Retinal pigment epithelial cell (primary cell): ENCODE measurements at regions not wholly inside any gene's neighbourhood (a gene's known extent, or its start where the extent isn't known, plus 50 kb on each side); places are given as distances from the start of the nearest gene placed in this dataset.

Experiments
- DNase-seq: peaks from one replicate; pipeline ENCODE4 v3.0.0-alpha.2; 2010; ENCODE audit warnings: low read depth
- H3K4me3 ChIP-seq: 2 replicates; pipeline ENCODE4 v1.5.1; 2011; ENCODE audit warnings: mild to moderate bottlenecking, low read length, control low read depth, moderate library complexity
- TF ChIP-seq, protein P1 (sequence below): conservative IDR thresholded peaks from 2 replicates; pipeline ENCODE4 v1.5.1; 2011; ENCODE audit warnings: low read depth, low read length, control low read depth, inconsistent platforms

- H3K4me3 ChIP-seq = no peak overlapping the region
- TF ChIP-seq, protein P1, sequence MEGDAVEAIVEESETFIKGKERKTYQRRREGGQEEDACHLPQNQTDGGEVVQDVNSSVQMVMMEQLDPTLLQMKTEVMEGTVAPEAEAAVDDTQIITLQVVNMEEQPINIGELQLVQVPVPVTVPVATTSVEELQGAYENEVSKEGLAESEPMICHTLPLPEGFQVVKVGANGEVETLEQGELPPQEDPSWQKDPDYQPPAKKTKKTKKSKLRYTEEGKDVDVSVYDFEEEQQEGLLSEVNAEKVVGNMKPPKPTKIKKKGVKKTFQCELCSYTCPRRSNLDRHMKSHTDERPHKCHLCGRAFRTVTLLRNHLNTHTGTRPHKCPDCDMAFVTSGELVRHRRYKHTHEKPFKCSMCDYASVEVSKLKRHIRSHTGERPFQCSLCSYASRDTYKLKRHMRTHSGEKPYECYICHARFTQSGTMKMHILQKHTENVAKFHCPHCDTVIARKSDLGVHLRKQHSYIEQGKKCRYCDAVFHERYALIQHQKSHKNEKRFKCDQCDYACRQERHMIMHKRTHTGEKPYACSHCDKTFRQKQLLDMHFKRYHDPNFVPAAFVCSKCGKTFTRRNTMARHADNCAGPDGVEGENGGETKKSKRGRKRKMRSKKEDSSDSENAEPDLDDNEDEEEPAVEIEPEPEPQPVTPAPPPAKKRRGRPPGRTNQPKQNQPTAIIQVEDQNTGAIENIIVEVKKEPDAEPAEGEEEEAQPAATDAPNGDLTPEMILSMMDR = no peak
- no peak for DNase-seq
Measured at GRCh38 chr13:38166116-38166515, 183.5 kb upstream of the UFM1 start.

GRCh38 chr13:38160131-38160530 is 189.5 kb upstream of the UFM1 start:
- TF ChIP-seq, protein P1 = no peak
- no peak for DNase-seq
- no peak overlapping the region for H3K4me3 ChIP-seq

GRCh38 chr13:38159710-38160109 is 189.9 kb upstream of the UFM1 start:
- TF ChIP-seq, protein P1 = no peak
- no peak for DNase-seq
- H3K4me3 ChIP-seq = no peak overlapping the region

DNA sequence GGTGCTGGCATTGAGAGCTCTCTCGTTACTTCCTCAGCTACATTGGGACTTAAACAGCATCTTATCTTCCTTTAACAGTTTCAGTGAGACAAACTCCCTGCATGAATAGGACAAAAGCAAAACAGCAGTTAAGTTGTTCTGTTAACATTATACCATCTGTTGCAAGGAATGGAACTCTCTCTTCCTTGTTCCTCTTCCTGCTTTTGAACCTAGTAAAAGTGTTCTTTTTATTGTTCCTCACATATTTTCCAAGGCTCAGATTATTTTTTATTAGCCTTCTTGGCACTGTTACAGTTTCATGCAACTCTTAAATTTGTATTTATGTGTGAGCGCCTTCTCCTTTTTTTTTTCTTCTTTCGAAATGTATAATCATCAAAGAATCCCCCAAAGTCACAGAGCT is 202.6 kb upstream of the UFM1 start:
- DNase-seq = no peak
- TF ChIP-seq, protein P1 = no peak
- H3K4me3 ChIP-seq = no peak overlapping the region

DNA sequence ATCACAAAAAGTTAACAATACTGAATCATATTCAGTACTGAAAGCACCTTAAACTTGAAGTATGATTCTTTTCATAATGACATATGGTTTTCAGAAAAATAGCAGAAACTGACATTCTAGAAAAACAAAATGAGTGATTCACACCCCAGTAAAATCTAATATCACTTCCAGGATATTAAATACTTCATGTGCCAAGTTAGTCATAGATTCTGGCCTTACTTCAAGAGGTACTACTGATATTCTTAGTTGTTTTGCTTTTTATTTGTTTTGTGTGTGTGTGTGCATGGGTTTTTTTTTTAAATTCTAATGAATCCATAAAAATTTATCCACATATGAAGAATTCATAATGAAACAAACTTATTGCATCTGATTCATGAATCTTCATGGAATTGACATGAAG is 207.9 kb upstream of the UFM1 start:
- no peak overlapping the region for H3K4me3 ChIP-seq
- peak; percentile 15 for DNase-seq
- TF ChIP-seq, protein P1 = no peak

DNA sequence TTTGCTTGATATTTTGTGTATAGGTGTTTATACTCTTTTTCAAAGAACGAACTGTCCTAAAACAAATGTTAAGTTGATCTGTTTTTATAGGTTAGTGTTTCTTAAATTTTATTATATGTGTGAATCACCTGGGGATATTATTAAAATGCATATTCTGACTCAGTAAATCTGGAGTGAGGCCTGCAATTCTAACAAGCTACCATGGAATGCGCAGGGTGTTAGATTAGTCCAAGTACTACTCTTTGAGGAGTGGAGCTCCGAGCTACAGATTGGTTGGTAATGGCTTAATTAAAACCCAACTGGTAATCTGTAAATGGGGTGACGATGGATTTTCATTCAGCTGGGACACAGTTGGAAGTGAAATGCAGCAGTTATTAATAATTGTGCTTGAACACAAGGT is 214.1 kb upstream of the UFM1 start:
- TF ChIP-seq, protein P1 = no peak
- H3K4me3 ChIP-seq = no peak overlapping the region
- DNase-seq = peak; percentile 17

GRCh38 chr13:38121267-38121666 is 228.4 kb upstream of the UFM1 start:
- H3K4me3 ChIP-seq = no peak overlapping the region
- DNase-seq = no peak
- TF ChIP-seq, protein P1 = no peak
